NCI-H748 treated with DMSO at 0.1 percent for 48 hours (cell line): ENCODE measurements at regions not wholly inside any gene's neighbourhood (a gene's known extent, or its start where the extent isn't known, plus 50 kb on each side); places are given as distances from the start of the nearest gene placed in this dataset.

Experiments
- DNase-seq: peaks from one replicate; lab custom pipeline; 2025; lab: John Stamatoyannopoulos, UW

GRCh38 chr16:85162478-85163277 lies 50.4 kb upstream of the CIBAR2 start:
- DNase-seq, result no peak

GRCh38 chr16:85163278-85164112 lies 51.2 kb upstream of the CIBAR2 start:
- no peak for DNase-seq

- DNase-seq, result no peak
Measured at GRCh38 chr16:85164431-85164830, 52.2 kb upstream of the CIBAR2 start.

- no peak for DNase-seq
Measured at GRCh38 chr16:85164838-85165516, 52.7 kb upstream of the CIBAR2 start.

GRCh38 chr16:85165781-85166180 lies 53.5 kb upstream of the CIBAR2 start:
- DNase-seq, result no peak

- no peak for DNase-seq
Measured at GRCh38 chr16:85166281-85166680, 54.0 kb upstream of the CIBAR2 start.

GRCh38 chr16:85166699-85167588 lies 54.7 kb upstream of the CIBAR2 start:
- DNase-seq, result no peak

GRCh38 chr16:85167589-85168537 lies 55.6 kb upstream of the CIBAR2 start:
- DNase-seq, result no peak

GRCh38 chr16:85168732-85169256 lies 56.5 kb upstream of the CIBAR2 start:
- DNase-seq, result no peak

- DNase-seq, result no peak
Measured at GRCh38 chr16:85169333-85170065, 57.2 kb upstream of the CIBAR2 start.

GRCh38 chr16:85170066-85170491 lies 57.8 kb upstream of the CIBAR2 start:
- DNase-seq, result no peak

- DNase-seq, result no peak
Measured at GRCh38 chr16:85170590-85171003, 58.3 kb upstream of the CIBAR2 start.

- no peak for DNase-seq
Measured at GRCh38 chr16:85171004-85171758, 58.9 kb upstream of the CIBAR2 start.

GRCh38 chr16:85171759-85172454 lies 59.6 kb upstream of the CIBAR2 start:
- no peak for DNase-seq

- DNase-seq, result no peak
Measured at GRCh38 chr16:85172455-85173145, 60.3 kb upstream of the CIBAR2 start.

- no peak for DNase-seq
Measured at GRCh38 chr16:85173146-85173980, 61.1 kb upstream of the CIBAR2 start.
